HG03135 (cell line): ENCODE measurements at regions not wholly inside any gene's neighbourhood (a gene's known extent, or its start where the extent isn't known, plus 50 kb on each side); places are given as distances from the start of the nearest gene placed in this dataset.
"Not testable (repeated sequence)": the region's sequence is repeated elsewhere in the genome, so short reads cannot be mapped to it uniquely, and the experiment has no call there.

Experiments used
- ATAC-seq: cut with Tn5 transposase; IDR thresholded peaks from one replicate; pipeline ENCODE4 v1.9.1; 2021; ENCODE audit warnings: mild to moderate bottlenecking, moderate library complexity; ENCODE audit not compliant: unreplicated experiment

- no peak for ATAC-seq
These were observed 113.0 kb downstream of the GOSR1 start for GRCh38 chr17:30590081-30590733.

- ATAC-seq: no peak
These were observed 112.2 kb downstream of the GOSR1 start for GRCh38 chr17:30589431-30589830.

DNA sequence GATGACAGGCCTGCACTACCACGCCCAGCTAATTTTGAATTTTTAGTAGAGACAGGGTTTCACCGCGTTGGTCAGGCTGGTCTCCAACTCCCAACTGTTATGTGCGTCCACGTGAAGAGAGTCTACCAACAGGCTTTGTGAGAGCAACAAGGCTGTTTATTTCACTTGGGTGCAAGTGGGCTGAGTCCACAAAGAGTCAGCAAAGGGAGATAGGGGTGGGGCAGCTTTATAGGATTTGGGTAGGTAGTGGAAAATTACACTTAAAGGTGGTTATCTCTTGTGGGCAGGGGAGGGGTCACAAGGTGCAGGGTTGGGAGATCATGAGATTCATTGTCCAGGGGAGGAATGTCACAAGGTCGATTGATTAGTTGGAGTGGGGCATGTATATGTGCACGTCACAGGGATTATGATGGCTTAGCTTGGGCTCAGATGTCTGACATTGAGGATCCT is 111.6 kb downstream of the GOSR1 start:
- no peak for ATAC-seq

- no peak for ATAC-seq
These were observed 109.8 kb downstream of the GOSR1 start for GRCh38 chr17:30586818-30587595.

DNA sequence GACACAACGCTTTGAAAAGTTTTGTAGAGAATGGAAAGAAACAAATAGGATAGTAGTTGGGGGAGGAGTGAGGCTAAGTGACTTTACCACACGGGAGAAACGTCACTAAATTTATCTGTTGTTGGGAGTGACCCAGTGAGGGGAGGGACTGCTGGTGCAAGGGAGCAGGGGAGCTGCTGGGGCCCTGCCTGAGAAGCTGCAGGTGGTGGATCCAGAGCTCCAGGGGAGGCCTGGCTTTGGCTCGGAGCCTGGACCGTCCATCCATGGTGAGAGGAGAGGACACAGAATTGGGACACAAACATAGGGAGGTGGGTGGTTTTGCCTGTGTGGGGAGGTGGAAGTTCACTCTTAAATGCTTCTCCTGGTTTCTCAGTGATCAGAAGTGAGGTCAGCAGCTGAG is 107.6 kb downstream of the GOSR1 start:
- ATAC-seq: no peak

DNA sequence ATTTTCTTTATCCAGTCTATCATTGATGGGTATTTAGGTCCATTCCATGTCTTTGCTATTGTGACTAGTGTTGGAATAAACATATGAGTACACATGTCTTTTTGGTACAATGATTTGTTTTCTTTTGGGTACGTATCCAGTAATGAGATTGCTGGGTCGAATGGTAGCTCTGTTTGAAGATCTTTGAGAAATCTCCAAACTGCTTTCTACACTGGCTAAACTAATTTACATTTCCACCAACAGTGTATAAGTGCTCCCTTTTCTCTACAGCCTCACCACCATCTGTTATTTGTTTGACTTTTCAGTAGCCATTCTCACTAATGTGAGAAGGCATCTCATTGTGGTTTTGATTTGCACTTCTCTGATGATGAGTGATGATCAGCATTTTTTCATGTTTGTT is 103.7 kb downstream of the GOSR1 start:
- ATAC-seq: no peak

- no peak for ATAC-seq
These were observed 102.6 kb downstream of the GOSR1 start for GRCh38 chr17:30579610-30580315.

GRCh38 chr17:30578015-30578717 is 101.0 kb downstream of the GOSR1 start:
- ATAC-seq: not testable (repeated sequence)
